Lower leg skin (tissue), 4 donors: ENCODE measurements at regions not wholly inside any gene's neighbourhood (a gene's known extent, or its start where the extent isn't known, plus 50 kb on each side); places are given as distances from the start of the nearest gene placed in this dataset.
A peak's percentile ranks its signal among the peaks of the same experiment; 100 is the strongest.

Source experiments
- DNase-seq, 2 donors: peaks; one replicate each; pipeline ENCODE4 v3.0.0-alpha.2; 2019; ENCODE audit warnings: low spot score in 2 of 2
- H3K4me3 ChIP-seq: fragments of 200-600 bp; sonication (generic); 2 replicates; pipeline ENCODE4 v1.5.1; 2017; ENCODE audit warnings: mild to moderate bottlenecking, low read depth; ENCODE audit not compliant: poor library complexity, severe bottlenecking
- CTCF ChIP-seq, 3 donors: fragments of 450-650 bp; IDR thresholded peaks; one replicate each; pipeline ENCODE4 v1.5.1; 2016; ENCODE audit warnings: antibody characterized with exemption in 3 of 3, mild to moderate bottlenecking in 3 of 3, moderate library complexity in 2 of 3
- POLR2A ChIP-seq, 2 donors: fragments of 450-650 bp; IDR thresholded peaks; one replicate each; pipeline ENCODE4 v1.6.1; 2016 to 2017; ENCODE audit warnings: antibody characterized with exemption in 2 of 2, mild to moderate bottlenecking in 1 of 2, moderate library complexity in 1 of 2
- WGBS, 2 donors: methylation state at CpG; one replicate each; pipeline ENCODE4 v1.1.5; 2018; 5-methylcytosine and 5-hydroxymethylcytosine counted together
- intact Hi-C: fragments of 100-400 bp; cut with DNase I; formaldehyde crosslinking; loops from one replicate; pipeline ENCODE4 v1.15.0; 2023; ENCODE audit warnings: low total_unique reads

- no peak overlapping the region for H3K4me3 ChIP-seq
- intact Hi-C loops: no loop called here
- 93 to 100% methylated on average over 1 of the region's 1 CpG for WGBS, 2 donors
- TF ChIP-seq CTCF (IDR thresholded peaks at IDR 0.05) (no peak), POLR2A (IDR thresholded peaks at IDR 0.05) (no peak)
- peak in 1 of 2 donors; percentile 14 for DNase-seq
These were observed 69.3 kb upstream of the NKX1-1 start for GRCh38 chr4:1475277-1476139.

GRCh38 chr4:1474126-1475090, 68.2 kb upstream of the NKX1-1 start:
- intact Hi-C loops: no loop called here
- no peak overlapping the region for H3K4me3 ChIP-seq
- 68 to 79% methylated on average over 13 to 14 of the region's 14 CpGs for WGBS, 2 donors
- DNase-seq: peak in 1 of 2 donors; percentile 74
- no peak for TF ChIP-seq CTCF (IDR thresholded peaks at IDR 0.05)

GRCh38 chr4:1473718-1474117, 67.5 kb upstream of the NKX1-1 start:
- 80 to 85% methylated on average over 8 of the region's 8 CpGs for WGBS, 2 donors
- intact Hi-C loops: no loop called here
- H3K4me3 ChIP-seq: no peak overlapping the region
- TF ChIP-seq CTCF (IDR thresholded peaks at IDR 0.05) (no peak), POLR2A (IDR thresholded peaks at IDR 0.05) (no peak)
- DNase-seq: peak in 1 of 2 donors; percentile 46

GRCh38 chr4:1472911-1473518, 66.8 kb upstream of the NKX1-1 start:
- intact Hi-C loops: no loop called here
- no peak overlapping the region for H3K4me3 ChIP-seq
- 77 to 80% methylated on average over 8 to 9 of the region's 9 CpGs for WGBS, 2 donors
- TF ChIP-seq POLR2A (IDR thresholded peaks at IDR 0.05) (no peak), CTCF (IDR thresholded peaks at IDR 0.05) (no peak)
- DNase-seq: peak in 1 of 2 donors; percentile 57

- WGBS, 2 donors: 8 to 25% methylated on average over 14 to 41 of the region's 58 CpGs
- TF ChIP-seq CTCF (IDR thresholded peaks at IDR 0.05): no peak
- no peak for TF ChIP-seq POLR2A (IDR thresholded peaks at IDR 0.05)
- intact Hi-C loops: no loop called here
- H3K4me3 ChIP-seq: no peak overlapping the region
- DNase-seq: peak in 1 of 2 donors; percentile 82
These were observed 66.0 kb upstream of the NKX1-1 start for GRCh38 chr4:1472148-1472797.
